GM12872 (cell line): ENCODE measurements at regions not wholly inside any gene's neighbourhood (a gene's known extent, or its start where the extent isn't known, plus 50 kb on each side); places are given as distances from the start of the nearest gene placed in this dataset.

Source experiments
- CTCF ChIP-seq: IDR thresholded peaks from 3 replicates; pipeline ENCODE4 v1.5.1; 2011; ENCODE audit warnings: low read depth, mild to moderate bottlenecking, low read length, moderate library complexity; ENCODE audit not compliant: insufficient read depth

GRCh38 chr13:34618654-34619053 lies 323.4 kb upstream of the NBEA start:
- no peak for TF ChIP-seq CTCF

DNA sequence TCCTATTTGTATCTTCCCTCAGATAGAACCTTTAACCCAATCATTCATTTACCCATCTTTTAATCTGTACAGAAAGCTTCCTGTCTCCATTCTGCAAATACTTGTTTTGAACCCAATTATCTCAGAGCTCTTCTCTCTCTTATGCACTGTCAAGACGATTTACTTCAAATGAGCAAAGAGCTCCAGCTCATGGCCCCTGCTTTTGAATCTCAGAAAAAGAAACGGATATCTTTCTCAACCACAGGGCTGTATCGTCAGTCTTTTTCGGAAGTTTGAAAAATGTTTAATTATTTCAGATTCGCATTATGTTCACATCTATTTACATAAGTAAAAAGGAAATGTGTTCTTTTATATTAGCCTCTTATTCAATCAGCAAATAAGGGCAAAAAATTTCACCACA lies 322.7 kb upstream of the NBEA start:
- no peak for TF ChIP-seq CTCF

DNA sequence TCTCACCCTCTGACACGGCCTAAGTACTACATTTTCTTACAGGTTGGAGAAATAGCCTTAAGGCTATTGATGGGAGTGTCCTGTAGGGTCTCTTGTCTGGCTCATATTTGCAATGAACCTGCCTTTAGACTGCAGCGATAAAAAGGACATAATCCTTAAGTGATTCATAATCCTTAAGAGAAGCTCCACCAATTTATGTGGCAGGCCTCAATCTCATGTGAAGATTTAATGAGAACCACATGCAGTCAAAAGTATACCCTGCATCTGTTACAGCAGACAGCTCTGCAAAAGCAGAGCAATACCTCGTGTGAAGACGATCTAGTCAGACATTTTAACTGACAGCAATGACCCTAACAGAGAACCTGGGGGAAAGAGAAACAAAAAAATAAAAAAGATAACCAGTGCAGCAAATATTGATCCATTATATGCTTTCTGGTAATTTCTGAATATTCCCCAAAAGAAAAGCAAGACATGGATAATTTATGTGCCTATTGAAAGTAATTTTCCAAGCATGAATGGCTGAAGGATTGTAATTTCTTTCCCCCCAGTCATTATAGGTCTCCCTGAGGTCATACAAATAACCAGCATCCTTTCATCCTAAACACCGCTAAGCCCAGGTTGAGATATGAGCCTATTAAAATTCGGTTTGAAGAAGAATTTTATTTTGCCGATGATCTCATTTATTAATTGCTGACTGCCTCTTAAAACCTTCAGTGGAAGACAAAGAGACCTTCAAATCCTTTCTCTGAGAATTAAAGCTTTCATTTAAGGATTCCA lies 321.8 kb upstream of the NBEA start:
- TF ChIP-seq CTCF = no peak

GRCh38 chr13:34620862-34621261 lies 321.2 kb upstream of the NBEA start:
- TF ChIP-seq CTCF = no peak

- TF ChIP-seq CTCF = no peak
Observed at GRCh38 chr13:34623331-34623730, 318.7 kb upstream of the NBEA start.

GRCh38 chr13:34627509-34628208 lies 314.4 kb upstream of the NBEA start:
- TF ChIP-seq CTCF = no peak

GRCh38 chr13:34628209-34628682 lies 313.8 kb upstream of the NBEA start:
- TF ChIP-seq CTCF = no peak
